ENCODE measurements at regions not wholly inside any gene's neighbourhood (a gene's known extent, or its start where the extent isn't known, plus 50 kb on each side); places are given as distances from the start of the nearest gene placed in this dataset.

DNA sequence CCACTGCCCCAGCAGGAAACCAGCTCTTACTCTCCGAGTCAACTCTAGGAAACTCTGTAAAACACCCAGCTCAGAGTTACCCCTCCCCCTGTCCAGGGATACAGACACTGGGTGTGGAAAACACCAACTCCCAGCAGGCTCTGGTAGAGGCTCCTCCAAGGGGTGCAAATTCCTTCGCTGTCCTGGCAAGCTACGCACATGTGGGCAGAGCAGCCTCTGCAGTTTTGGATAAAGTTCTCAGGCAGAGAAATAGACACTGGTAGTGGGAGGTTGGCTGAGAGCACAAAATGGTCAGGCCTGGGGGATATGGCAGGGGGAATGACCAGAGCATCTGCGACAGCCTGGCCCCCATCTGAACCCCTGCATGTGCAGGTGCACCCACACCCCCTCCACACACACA, 146.9 kb upstream of the SDK2 start:
- TF ChIP-seq, protein P1, sequence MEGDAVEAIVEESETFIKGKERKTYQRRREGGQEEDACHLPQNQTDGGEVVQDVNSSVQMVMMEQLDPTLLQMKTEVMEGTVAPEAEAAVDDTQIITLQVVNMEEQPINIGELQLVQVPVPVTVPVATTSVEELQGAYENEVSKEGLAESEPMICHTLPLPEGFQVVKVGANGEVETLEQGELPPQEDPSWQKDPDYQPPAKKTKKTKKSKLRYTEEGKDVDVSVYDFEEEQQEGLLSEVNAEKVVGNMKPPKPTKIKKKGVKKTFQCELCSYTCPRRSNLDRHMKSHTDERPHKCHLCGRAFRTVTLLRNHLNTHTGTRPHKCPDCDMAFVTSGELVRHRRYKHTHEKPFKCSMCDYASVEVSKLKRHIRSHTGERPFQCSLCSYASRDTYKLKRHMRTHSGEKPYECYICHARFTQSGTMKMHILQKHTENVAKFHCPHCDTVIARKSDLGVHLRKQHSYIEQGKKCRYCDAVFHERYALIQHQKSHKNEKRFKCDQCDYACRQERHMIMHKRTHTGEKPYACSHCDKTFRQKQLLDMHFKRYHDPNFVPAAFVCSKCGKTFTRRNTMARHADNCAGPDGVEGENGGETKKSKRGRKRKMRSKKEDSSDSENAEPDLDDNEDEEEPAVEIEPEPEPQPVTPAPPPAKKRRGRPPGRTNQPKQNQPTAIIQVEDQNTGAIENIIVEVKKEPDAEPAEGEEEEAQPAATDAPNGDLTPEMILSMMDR (IDR thresholded peaks at IDR 0.05): no peak
- no peak for TF ChIP-seq POLR2A (IDR thresholded peaks at IDR 0.05)

All from right lobe of liver (tissue), 4 donors.